Esophagus muscularis mucosa (tissue), 4 donors: ENCODE measurements at regions not wholly inside any gene's neighbourhood (a gene's known extent, or its start where the extent isn't known, plus 50 kb on each side); places are given as distances from the start of the nearest gene placed in this dataset.

Experiments
- EP300 ChIP-seq: sonication (generic); formaldehyde crosslinking; IDR thresholded peaks from one replicate; pipeline ENCODE4 v1.6.1; 2017; ENCODE audit warnings: antibody characterized with exemption
- POLR2A ChIP-seq: fragments of 450-650 bp; IDR thresholded peaks from one replicate; pipeline ENCODE4 v1.6.1; 2017; ENCODE audit warnings: antibody characterized with exemption, moderate library complexity, mild to moderate bottlenecking, low read depth
- TF ChIP-seq, protein P1 (sequence below), 3 experiments: fragments of 200-600 bp in 2 of 3; fragments of 450-650 bp in 1 of 3; sonication (generic) in 2 of 3; IDR thresholded peaks; one replicate each; pipeline ENCODE4 v1.5.1; 2017 to 2019; ENCODE audit warnings: antibody characterized with exemption in 3 of 3, mild to moderate bottlenecking in 2 of 3, moderate library complexity in 1 of 3

DNA sequence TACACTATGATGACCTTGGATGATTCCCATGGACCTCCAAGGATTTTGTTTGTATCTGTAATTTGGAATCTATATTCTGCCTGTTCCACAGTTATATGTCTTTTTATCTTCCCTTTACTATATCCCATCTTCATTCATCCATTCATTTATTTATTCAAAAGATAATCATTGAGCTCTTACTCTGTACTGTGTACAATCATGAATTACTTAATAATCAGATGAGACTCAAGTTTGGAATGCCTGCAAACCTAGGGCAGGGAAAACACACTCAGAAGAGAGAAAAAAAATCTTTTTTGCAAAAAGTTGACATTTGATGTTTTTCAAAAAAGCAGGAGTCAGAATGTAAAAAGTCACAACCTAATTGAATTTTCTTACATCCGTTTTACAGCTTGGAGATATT lies 170.2 kb upstream of the GNAI1 start:
- TF ChIP-seq, protein P1, sequence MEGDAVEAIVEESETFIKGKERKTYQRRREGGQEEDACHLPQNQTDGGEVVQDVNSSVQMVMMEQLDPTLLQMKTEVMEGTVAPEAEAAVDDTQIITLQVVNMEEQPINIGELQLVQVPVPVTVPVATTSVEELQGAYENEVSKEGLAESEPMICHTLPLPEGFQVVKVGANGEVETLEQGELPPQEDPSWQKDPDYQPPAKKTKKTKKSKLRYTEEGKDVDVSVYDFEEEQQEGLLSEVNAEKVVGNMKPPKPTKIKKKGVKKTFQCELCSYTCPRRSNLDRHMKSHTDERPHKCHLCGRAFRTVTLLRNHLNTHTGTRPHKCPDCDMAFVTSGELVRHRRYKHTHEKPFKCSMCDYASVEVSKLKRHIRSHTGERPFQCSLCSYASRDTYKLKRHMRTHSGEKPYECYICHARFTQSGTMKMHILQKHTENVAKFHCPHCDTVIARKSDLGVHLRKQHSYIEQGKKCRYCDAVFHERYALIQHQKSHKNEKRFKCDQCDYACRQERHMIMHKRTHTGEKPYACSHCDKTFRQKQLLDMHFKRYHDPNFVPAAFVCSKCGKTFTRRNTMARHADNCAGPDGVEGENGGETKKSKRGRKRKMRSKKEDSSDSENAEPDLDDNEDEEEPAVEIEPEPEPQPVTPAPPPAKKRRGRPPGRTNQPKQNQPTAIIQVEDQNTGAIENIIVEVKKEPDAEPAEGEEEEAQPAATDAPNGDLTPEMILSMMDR (IDR thresholded peaks at IDR 0.05), result no peak
- TF ChIP-seq EP300 (no peak), POLR2A (no peak)
